IMR-90 (cell line): ENCODE measurements at regions not wholly inside any gene's neighbourhood (a gene's known extent, or its start where the extent isn't known, plus 50 kb on each side); places are given as distances from the start of the nearest gene placed in this dataset.

ENCODE experiments used
- ATAC-seq: fragments of 200-7000 bp; cut with Tn5 transposase; 2 replicates; pipeline ENCODE4 v1.9.1; 2020; ENCODE audit warnings: low read depth, mild to moderate bottlenecking, moderate library complexity
- BruUV-seq: library from RNA; stranded (reverse); fragments of 400-500 nt; replicated peaks from 2 replicates; lab custom pipeline; 2021; lab: Mats Ljungman, UMichigan
- CTCF ChIA-PET: fragments of 300-600 bp; formaldehyde crosslinking; extraction: SDS; loops from one replicate; lab custom pipeline; 2021; ENCODE audit warnings: antibody characterized with exemption; lab: Yijun Ruan, JAX
- POLR2A ChIA-PET: fragments of 300-600 bp; sonication (Branson Sonifier 250); formaldehyde crosslinking; loops from one replicate; lab custom pipeline; 2022; ENCODE audit warnings: antibody characterized with exemption; ENCODE audit not compliant: unreplicated experiment; lab: Charles Lee
- DNase-seq: peaks from one replicate; pipeline ENCODE4 v3.0.0; 2013
- H2AFZ ChIP-seq: replicated peaks from 2 replicates; pipeline ENCODE3; 2013; ENCODE audit warnings: low read length, mild to moderate bottlenecking; ENCODE audit not compliant: poor library complexity
- H2AK5ac ChIP-seq: 2 replicates; pipeline ENCODE4 v1.6.1; 2013; ENCODE audit warnings: low read depth, low read length, inconsistent platforms
- H2AK9ac ChIP-seq: replicated peaks from 2 replicates; pipeline ENCODE3; 2013; ENCODE audit warnings: mild to moderate bottlenecking, low read depth, low read length, moderate library complexity; ENCODE audit not compliant: poor library complexity
- H2BK120ac ChIP-seq: 2 replicates; pipeline ENCODE4 v1.6.1; 2013; ENCODE audit warnings: low read depth, low read length, inconsistent platforms
- H2BK15ac ChIP-seq: 3 replicates; pipeline ENCODE4 v1.6.1; 2013; ENCODE audit warnings: low read depth, low read length, inconsistent platforms
- H2BK20ac ChIP-seq: 2 replicates; pipeline ENCODE4 v1.6.1; 2013; ENCODE audit warnings: low read depth, mild to moderate bottlenecking, inconsistent platforms, low read length, moderate library complexity
- H2BK5ac ChIP-seq: 2 replicates; pipeline ENCODE4 v1.6.1; 2013; ENCODE audit warnings: mild to moderate bottlenecking, low read depth, low read length, inconsistent platforms; ENCODE audit not compliant: poor library complexity, severe bottlenecking
- H3K14ac ChIP-seq: replicated peaks from 2 replicates; pipeline ENCODE4 v1.6.1; 2013; ENCODE audit warnings: low read depth, low read length, inconsistent platforms
- H3K18ac ChIP-seq: 2 replicates; pipeline ENCODE4 v1.6.1; 2013; ENCODE audit warnings: low read depth, low read length, control low read depth
- H3K23ac ChIP-seq: 2 replicates; pipeline ENCODE4 v1.6.1; 2013; ENCODE audit warnings: low read depth, low read length, inconsistent platforms
- H3K27ac ChIP-seq: 2 replicates; pipeline ENCODE4 v1.5.1; 2013; ENCODE audit warnings: mild to moderate bottlenecking, control low read depth, low read length; ENCODE audit not compliant: insufficient read depth
- H3K27me3 ChIP-seq: 2 replicates; pipeline ENCODE4 v1.6.1; 2013; ENCODE audit warnings: low read length; ENCODE audit not compliant: control insufficient read depth, insufficient read depth
- H3K36me3 ChIP-seq: 2 replicates; pipeline ENCODE4 v1.6.1; 2013; ENCODE audit warnings: low read length, mixed read lengths; ENCODE audit not compliant: control insufficient read depth, insufficient read depth
- H3K4ac ChIP-seq: 2 replicates; pipeline ENCODE4 v1.6.1; 2013; ENCODE audit warnings: low read depth, low read length, inconsistent platforms
- H3K4me1 ChIP-seq: 2 replicates; pipeline ENCODE4 v1.6.1; 2013; ENCODE audit warnings: low read length, mixed read lengths; ENCODE audit not compliant: control insufficient read depth, insufficient read depth
- H3K4me2 ChIP-seq: 2 replicates; pipeline ENCODE4 v1.6.1; 2013; ENCODE audit warnings: low read depth, mild to moderate bottlenecking, control low read depth, low read length, moderate library complexity
- H3K4me3 ChIP-seq: 2 replicates; pipeline ENCODE4 v1.5.1; 2013; ENCODE audit warnings: low read depth, mild to moderate bottlenecking, control low read depth, low read length, moderate library complexity; ENCODE audit not compliant: insufficient read depth
- H3K56ac ChIP-seq: 2 replicates; pipeline ENCODE4 v1.6.1; 2013; ENCODE audit warnings: low read length, inconsistent platforms; ENCODE audit not compliant: insufficient read depth; ENCODE audit errors: extremely low read depth
- H3K79me1 ChIP-seq, 2 experiments: 2 replicates each; pipeline ENCODE4 v1.6.1; 2013; ENCODE audit warnings: low read length in 2 of 2, inconsistent platforms in 1 of 2, low read depth in 1 of 2
- H3K9ac ChIP-seq: 2 replicates; pipeline ENCODE4 v1.6.1; 2013; ENCODE audit warnings: low read depth, low read length, control low read depth
- H3K9me1 ChIP-seq: 2 replicates; pipeline ENCODE4 v1.6.1; 2013; ENCODE audit warnings: low read length, inconsistent platforms; ENCODE audit not compliant: insufficient read depth
- H3K9me3 ChIP-seq: 2 replicates; pipeline ENCODE4 v1.6.1; 2013; ENCODE audit warnings: low read length; ENCODE audit not compliant: control insufficient read depth, insufficient read depth
- H4K20me1 ChIP-seq: 2 replicates; pipeline ENCODE4 v1.6.1; 2013; ENCODE audit warnings: low read length, inconsistent platforms; ENCODE audit not compliant: insufficient read depth
- H4K5ac ChIP-seq: 2 replicates; pipeline ENCODE4 v1.6.1; 2013; ENCODE audit warnings: mild to moderate bottlenecking, low read depth, low read length, control low read depth
- H4K8ac ChIP-seq, 2 experiments: 2 replicates each; pipeline ENCODE4 v1.6.1; 2013; ENCODE audit warnings: low read depth in 2 of 2, low read length in 2 of 2, control low read depth in 1 of 2, inconsistent platforms in 1 of 2
- H4K91ac ChIP-seq: 2 replicates; pipeline ENCODE4 v1.6.1; 2013; ENCODE audit warnings: low read depth, low read length, inconsistent platforms; ENCODE audit not compliant: insufficient read depth
- BHLHE40 ChIP-seq: fragments of 150-350 bp; IDR thresholded peaks from 2 replicates; pipeline ENCODE4 v1.6.1; 2016; ENCODE audit warnings: mild to moderate bottlenecking, low read depth, low read length
- CHD1 ChIP-seq: IDR thresholded peaks from 2 replicates; pipeline ENCODE4 v1.6.1; 2012; ENCODE audit warnings: low read depth, low read length, improper control_type of control experiment
- ELK1 ChIP-seq: fragments of 150-350 bp; IDR thresholded peaks from 2 replicates; pipeline ENCODE4 v1.6.1; 2016; ENCODE audit warnings: low read depth, mild to moderate bottlenecking, low read length, moderate library complexity, borderline replicate concordance
- MAZ ChIP-seq: IDR thresholded peaks from 2 replicates; pipeline ENCODE4 v1.6.1; 2012; ENCODE audit warnings: low read depth, mild to moderate bottlenecking, low read length, improper control_type of control experiment, moderate library complexity, borderline replicate concordance
- NFE2L2 ChIP-seq: fragments of 150-350 bp; IDR thresholded peaks from 2 replicates; pipeline ENCODE4 v1.6.1; 2016; ENCODE audit warnings: low read depth, mild to moderate bottlenecking, low read length
- RFX5 ChIP-seq: IDR thresholded peaks from 2 replicates; pipeline ENCODE4 v1.8.0; 2012; ENCODE audit warnings: low read depth, mild to moderate bottlenecking, low read length, moderate library complexity
- SMC3 ChIP-seq: fragments of 150-350 bp; IDR thresholded peaks from 2 replicates; pipeline ENCODE4 v1.6.1; 2016; ENCODE audit warnings: low read depth, mild to moderate bottlenecking, antibody characterized with exemption, low read length, moderate library complexity
- WGBS, 2 experiments: methylation state at CpG; one replicate each; pipeline versions ENCODE4 v1.1.5 to v1.1.7; 2013; ENCODE audit warnings: missing lambda C conversion rate in 2 of 2; ENCODE audit not compliant: insufficient read length in 1 of 2; ENCODE audit errors: extremely low coverage in 2 of 2; 5-methylcytosine and 5-hydroxymethylcytosine counted together
- dilution Hi-C: fragments of 300-500 bp; cut with HindIII; formaldehyde crosslinking; loops from one replicate; pipeline ENCODE4 v1.14.3; 2018; ENCODE audit warnings: low sequenced_read_pairs; ENCODE audit not compliant: unreplicated experiment
- in situ Hi-C: fragments of 300-500 bp; cut with MboI; formaldehyde crosslinking; loops from 3 replicates; pipeline ENCODE4 v1.14.3; 2019; ENCODE audit warnings: low sequenced_read_pairs, inconsistent platforms, mixed read lengths
- intact Hi-C: fragments of 100-400 bp; cut with micrococcal nuclease; formaldehyde crosslinking; loops from 2 replicates; pipeline ENCODE4 v1.10.0; 2022

- Histone ChIP-seq H3K9ac (no peak overlapping the region), H3K27me3 (no peaks in the 10 kb centered on the region), H4K8ac (no peak overlapping the region), H2BK15ac (no peak overlapping the region), H3K23ac (no peak overlapping the region), H2AFZ (no peak overlapping the region), H3K9me3 (no peaks in the 10 kb centered on the region), H3K79me1 (no peaks in the 10 kb centered on the region), H3K4me2 (no peak overlapping the region), H4K20me1 (no peaks in the 10 kb centered on the region), H2AK5ac (no peak overlapping the region), H2AK9ac (no peak overlapping the region), H4K91ac (no peak overlapping the region), H3K4me1 (no peaks in the 10 kb centered on the region), H3K4me3 (no peak overlapping the region), H3K36me3 (no peaks in the 10 kb centered on the region), H4K5ac (no peak overlapping the region), H2BK120ac (no peak overlapping the region), H2BK20ac (no peak overlapping the region), H3K4ac (no peak overlapping the region), H3K14ac (no peak overlapping the region), H3K27ac (no peak overlapping the region), H3K18ac (no peak overlapping the region), H3K9me1 (no peaks in the 10 kb centered on the region), H3K56ac (no peak overlapping the region), H2BK5ac (no peak overlapping the region)
- dilution Hi-C loops: no loop called here
- no peak for ATAC-seq
- TF ChIP-seq CHD1 (no peak), ELK1 (no peak), RFX5 (no peak), MAZ (no peak), NFE2L2 (no peak), SMC3 (no peak), BHLHE40 (no peak)
- ChIA-PET CTCF (no interaction called here), POLR2A (no interaction called here)
- in situ Hi-C loops: no loop called here
- DNase-seq: no peak
- intact Hi-C loops: no loop called here
- no CpG with 5 or more reads among the region's 5 CpGs for WGBS, 2 experiments
- BruUV-seq: no TSS peak
Measured at GRCh38 chr3:69500604-69501003, 114.7 kb upstream of the FRMD4B start.
